HepG2 (cell line): ENCODE measurements at regions not wholly inside any gene's neighbourhood (a gene's known extent, or its start where the extent isn't known, plus 50 kb on each side); places are given as distances from the start of the nearest gene placed in this dataset.

Source experiments
- ATAC-seq: fragments of 200-7000 bp; cut with Tn5 transposase; 3 replicates; pipeline ENCODE4 v1.9.1; 2020; ENCODE audit warnings: mild to moderate bottlenecking, moderate library complexity
- BruUV-seq: library from RNA; stranded (reverse); fragments of 400-500 nt; replicated peaks from 2 replicates; lab custom pipeline; 2021; lab: Mats Ljungman, UMichigan
- CTCF ChIA-PET: fragments of 300-600 bp; formaldehyde crosslinking; extraction: SDS; loops from one replicate; lab custom pipeline; 2021; ENCODE audit warnings: low total read pairs, inconsistent platforms, low intra/inter-chr PET ratio; lab: Yijun Ruan, JAX
- POLR2A ChIA-PET: fragments of 350-600 bp; sonication (Branson Sonifier 250); formaldehyde crosslinking; loops from one replicate; lab custom pipeline; 2020; ENCODE audit warnings: antibody characterized with exemption, inconsistent platforms; lab: Yijun Ruan, JAX
- DNase-seq: peaks from one replicate; pipeline ENCODE4 v3.0.0-alpha.2; 2015; ENCODE audit warnings: low spot score
- FAIRE-seq: peaks from 3 replicates; lab custom pipeline; 2011; peaks lifted over from hg19 to GRCh38; lab: Jason Lieb, UNC
- H2AFZ ChIP-seq: one replicate; pipeline ENCODE4 v1.6.1; 2011; ENCODE audit warnings: low read length, inconsistent platforms
- H3K27ac ChIP-seq: fragments of 300-600 bp; 3 replicates; pipeline ENCODE4 v1.8.0; 2011; ENCODE audit warnings: mixed run types, mild to moderate bottlenecking, mixed read lengths, low read length, inconsistent platforms; ENCODE audit not compliant: insufficient read depth; ENCODE audit errors: extremely low read length
- H3K27me3 ChIP-seq, 2 experiments: fragments of 200-600 bp in 1 of 2; 2 replicates in 1 of 2; 3 replicates in 1 of 2; pipeline versions ENCODE4 v1.6.0 to v1.8.0; 2011; ENCODE audit warnings: low read length in 2 of 2, mild to moderate bottlenecking in 2 of 2, moderate library complexity in 2 of 2, inconsistent platforms in 1 of 2; ENCODE audit not compliant: insufficient read depth in 2 of 2, control insufficient read depth in 1 of 2
- H3K36me3 ChIP-seq, 2 experiments: fragments of 200-600 bp in 1 of 2; replicated peaks in 1 of 2; 2 replicates in 1 of 2; 3 replicates in 1 of 2; pipeline versions ENCODE4 v1.5.1 to v1.8.0; 2011; ENCODE audit warnings: low read length in 2 of 2, inconsistent platforms in 1 of 2; ENCODE audit not compliant: insufficient read depth in 2 of 2, control insufficient read depth in 1 of 2
- H3K4me1 ChIP-seq: 2 replicates; pipeline ENCODE4 v1.5.1; 2012; ENCODE audit warnings: low read length, inconsistent platforms; ENCODE audit not compliant: insufficient read depth
- H3K4me2 ChIP-seq: 2 replicates; pipeline ENCODE4 v1.6.0; 2011; ENCODE audit warnings: low read depth, low read length, inconsistent platforms
- H3K4me3 ChIP-seq, 3 experiments: fragments of 200-600 bp in 1 of 3; sonication (generic), shearing (Covaris generic) in 1 of 3; replicated peaks in 1 of 3; 2 replicates each; pipeline ENCODE4 v1.5.1; 2011 to 2016; ENCODE audit warnings: low read length in 3 of 3, inconsistent platforms in 2 of 3, low read depth in 2 of 3, mild to moderate bottlenecking in 2 of 3, control low read depth in 1 of 3, mixed read lengths in 1 of 3; ENCODE audit not compliant: insufficient read depth in 1 of 3
- H3K79me2 ChIP-seq: one replicate; pipeline ENCODE4 v1.6.1; 2011; ENCODE audit warnings: low read length, inconsistent platforms; ENCODE audit not compliant: insufficient read depth
- H3K9ac ChIP-seq: 2 replicates; pipeline ENCODE4 v1.6.0; 2011; ENCODE audit warnings: mild to moderate bottlenecking, low read depth, low read length, inconsistent platforms; ENCODE audit not compliant: insufficient read depth
- H3K9me3 ChIP-seq: 2 replicates; pipeline ENCODE4 v1.5.1; 2012; ENCODE audit warnings: mild to moderate bottlenecking, low read length
- H4K20me1 ChIP-seq: 2 replicates; pipeline ENCODE4 v1.6.0; 2011; ENCODE audit warnings: inconsistent platforms, mild to moderate bottlenecking, low read length, moderate library complexity; ENCODE audit not compliant: insufficient read depth
- BCL6 ChIP-seq: IDR thresholded peaks from 2 replicates; pipeline ENCODE4 v1.6.1; 2016; ENCODE audit warnings: missing genetic modification reagents, missing compliant biosample characterization
- KDM3A ChIP-seq: IDR thresholded peaks from 2 replicates; pipeline ENCODE4 v1.6.1; 2018; ENCODE audit warnings: low read depth, missing compliant biosample characterization
- KIAA2018 ChIP-seq: sonication (generic); formaldehyde crosslinking; IDR thresholded peaks from 2 replicates; pipeline ENCODE4 v1.5.0; 2020; ENCODE audit warnings: mild to moderate bottlenecking, missing genetic modification reagents, borderline replicate concordance
- KLF12 ChIP-seq: sonication (generic); formaldehyde crosslinking; IDR thresholded peaks from 2 replicates; pipeline ENCODE4 v1.4.0; 2020; ENCODE audit warnings: missing genetic modification reagents, borderline replicate concordance
- MIXL1 ChIP-seq: IDR thresholded peaks from 2 replicates; pipeline ENCODE4 v1.6.1; 2016
- PBX2 ChIP-seq: IDR thresholded peaks from 2 replicates; pipeline ENCODE4 v1.6.1; 2016; ENCODE audit warnings: control low read depth
- SRSF4 ChIP-seq: fragments of 200-400 bp; formaldehyde crosslinking; IDR thresholded peaks from one replicate; pipeline ENCODE4 v1.6.1; 2018; ENCODE audit warnings: mild to moderate bottlenecking, low read depth, low read length, moderate library complexity; ENCODE audit not compliant: poor library complexity, severe bottlenecking
- SUZ12 ChIP-seq: fragments of 150-350 bp; IDR thresholded peaks from 2 replicates; pipeline ENCODE4 v1.6.1; 2014; ENCODE audit warnings: low read depth, low read length
- THRA ChIP-seq: sonication (generic); formaldehyde crosslinking; IDR thresholded peaks from 2 replicates; pipeline ENCODE4 v1.4.0; 2020; ENCODE audit warnings: missing genetic modification reagents, borderline replicate concordance
- ZBTB39 ChIP-seq: sonication (generic); formaldehyde crosslinking; IDR thresholded peaks from 2 replicates; pipeline ENCODE4 v1.5.0; 2020; ENCODE audit warnings: missing genetic modification reagents
- ZNF274 ChIP-seq: sonication (generic); formaldehyde crosslinking; IDR thresholded peaks from 2 replicates; pipeline ENCODE4 v1.5.1; 2020; ENCODE audit warnings: mild to moderate bottlenecking, missing genetic modification reagents
- ZNF766 ChIP-seq: sonication (generic); formaldehyde crosslinking; IDR thresholded peaks from 2 replicates; pipeline ENCODE4 v1.5.0; 2020; ENCODE audit warnings: missing genetic modification reagents, borderline replicate concordance
- ZNF790 ChIP-seq: sonication (generic); formaldehyde crosslinking; IDR thresholded peaks from 2 replicates; pipeline ENCODE4 v1.8.0; 2022; ENCODE audit warnings: missing genetic modification reagents, mild to moderate bottlenecking, borderline replicate concordance
- WGBS: methylation state at CpG from one replicate; pipeline ENCODE4 v1.1.6; 2017; ENCODE audit warnings: low lambda C conversion rate; 5-methylcytosine and 5-hydroxymethylcytosine counted together
- in situ Hi-C: cut with HindIII; loops from 2 replicates; pipeline ENCODE4 v1.10.0; 2017; ENCODE audit warnings: low pct_unique_long_range_greater_than_20kb; ENCODE audit not compliant: extremely low pct_ligation_motif_present
- intact Hi-C: fragments of 100-400 bp; cut with micrococcal nuclease; formaldehyde crosslinking; loops from one replicate; pipeline ENCODE4 v1.10.0; 2022; ENCODE audit not compliant: unreplicated experiment

GRCh38 chrX:6708041-6708440, 173.1 kb upstream of the VCX3A start:
- H3K9ac ChIP-seq: no peak overlapping the region
- no TSS peak for BruUV-seq
- H3K9me3 ChIP-seq: no peaks in the 10 kb centered on the region
- H3K79me2 ChIP-seq: no peaks in the 10 kb centered on the region
- no peak for ATAC-seq
- POLR2A ChIA-PET: no interaction called here
- no peaks in the 10 kb centered on the region for H4K20me1 ChIP-seq
- intact Hi-C loops (no loop called here), in situ Hi-C loops (no loop called here)
- H3K4me3 ChIP-seq: no peak overlapping the region
- CTCF ChIA-PET: no interaction called here
- no peak for FAIRE-seq
- no peak overlapping the region for H2AFZ ChIP-seq
- DNase-seq: no peak
- H3K4me1 ChIP-seq: no peaks in the 10 kb centered on the region
- no peaks in the 10 kb centered on the region for H3K27me3 ChIP-seq
- no peak overlapping the region for H3K27ac ChIP-seq
- WGBS: 0% methylated on average over 1 of the region's 1 CpG
- H3K4me2 ChIP-seq: no peak overlapping the region
- no peaks in the 10 kb centered on the region for H3K36me3 ChIP-seq
- TF ChIP-seq ZNF766 (CRISPR knock-in tag) (no peak), ZNF790 (CRISPR knock-in tag) (no peak), THRA (CRISPR knock-in tag) (no peak), KIAA2018 (no peak), KDM3A (CRISPR knock-in tag) (no peak), ZNF274 (CRISPR knock-in tag) (no peak), BCL6 (CRISPR knock-in tag) (no peak), PBX2 (CRISPR knock-in tag) (no peak), KLF12 (no peak), SUZ12 (no peak), MIXL1 (CRISPR knock-in tag) (no peak), ZBTB39 (CRISPR knock-in tag) (no peak), SRSF4 (no peak)
